MM.1S (cell line): ENCODE measurements at regions not wholly inside any gene's neighbourhood (a gene's known extent, or its start where the extent isn't known, plus 50 kb on each side); places are given as distances from the start of the nearest gene placed in this dataset.

Experiments
- DNase-seq: peaks from one replicate; pipeline ENCODE4 v3.0.0-alpha.2; 2015
- H2AFZ ChIP-seq: fragments of 300-600 bp; sonication (generic); 2 replicates; pipeline ENCODE4 v1.6.0; 2016; ENCODE audit warnings: antibody characterized with exemption, low read length
- H3F3A ChIP-seq: fragments of 300-600 bp; sonication (generic); 2 replicates; pipeline ENCODE4 v1.6.1; 2016; ENCODE audit warnings: mild to moderate bottlenecking, antibody characterized with exemption, low read length, moderate library complexity, mixed read lengths; ENCODE audit not compliant: insufficient read depth
- H3K27ac ChIP-seq: fragments of 300-600 bp; sonication (generic); 2 replicates; pipeline ENCODE4 v1.5.1; 2016; ENCODE audit warnings: mild to moderate bottlenecking, low read length
- H3K27me3 ChIP-seq: fragments of 300-600 bp; sonication (generic); replicated peaks from 2 replicates; pipeline ENCODE4 v1.6.0; 2016; ENCODE audit warnings: low read length; ENCODE audit not compliant: insufficient read depth
- H3K36me3 ChIP-seq: fragments of 300-600 bp; sonication (generic); replicated peaks from 2 replicates; pipeline ENCODE4 v1.6.1; 2016; ENCODE audit warnings: mild to moderate bottlenecking, low read length, mixed read lengths; ENCODE audit not compliant: insufficient read depth
- H3K4me1 ChIP-seq: fragments of 300-600 bp; sonication (generic); 2 replicates; pipeline ENCODE4 v1.6.1; 2016; ENCODE audit warnings: low read length, mixed read lengths
- H3K4me2 ChIP-seq: fragments of 300-600 bp; sonication (generic); 2 replicates; pipeline ENCODE4 v1.6.0; 2016; ENCODE audit warnings: low read depth, low read length
- H3K4me3 ChIP-seq: fragments of 300-600 bp; sonication (generic); 2 replicates; pipeline ENCODE4 v1.5.1; 2016; ENCODE audit warnings: low read length, mixed read lengths
- H3K79me2 ChIP-seq: fragments of 300-600 bp; sonication (generic); 2 replicates; pipeline ENCODE4 v1.6.1; 2016; ENCODE audit warnings: mixed run types, low read length, mixed read lengths
- H3K9ac ChIP-seq: fragments of 300-600 bp; sonication (generic); 2 replicates; pipeline ENCODE4 v1.6.1; 2016; ENCODE audit warnings: low read length, mixed read lengths
- H3K9me2 ChIP-seq: fragments of 300-600 bp; sonication (generic); replicated peaks from 2 replicates; pipeline ENCODE4 v1.6.1; 2016; ENCODE audit warnings: mild to moderate bottlenecking, low read length, mixed read lengths; ENCODE audit not compliant: insufficient read depth
- H3K9me3 ChIP-seq: fragments of 300-600 bp; sonication (generic); replicated peaks from 2 replicates; pipeline ENCODE4 v1.6.1; 2016; ENCODE audit warnings: mild to moderate bottlenecking, low read length, mixed read lengths; ENCODE audit not compliant: insufficient read depth
- H4K20me1 ChIP-seq: fragments of 300-600 bp; sonication (generic); 2 replicates; pipeline ENCODE4 v1.6.1; 2016; ENCODE audit warnings: mild to moderate bottlenecking, low read length, moderate library complexity, mixed read lengths; ENCODE audit not compliant: insufficient read depth
- CTCF ChIP-seq: fragments of 300-600 bp; sonication (generic); IDR thresholded peaks from 2 replicates; pipeline ENCODE4 v1.5.1; 2016; ENCODE audit warnings: antibody characterized with exemption, low read length, mixed read lengths
- EZH2 ChIP-seq: fragments of 300-600 bp; sonication (generic); optimal IDR thresholded peaks from 2 replicates; pipeline ENCODE3; 2017; ENCODE audit warnings: low read depth, mild to moderate bottlenecking, antibody characterized with exemption, low read length, mixed read lengths
- EZH2phosphoT487 ChIP-seq: fragments of 300-600 bp; sonication (generic); IDR thresholded peaks from 2 replicates; pipeline ENCODE4 v1.6.1; 2018; ENCODE audit warnings: antibody characterized with exemption, low read length

DNA sequence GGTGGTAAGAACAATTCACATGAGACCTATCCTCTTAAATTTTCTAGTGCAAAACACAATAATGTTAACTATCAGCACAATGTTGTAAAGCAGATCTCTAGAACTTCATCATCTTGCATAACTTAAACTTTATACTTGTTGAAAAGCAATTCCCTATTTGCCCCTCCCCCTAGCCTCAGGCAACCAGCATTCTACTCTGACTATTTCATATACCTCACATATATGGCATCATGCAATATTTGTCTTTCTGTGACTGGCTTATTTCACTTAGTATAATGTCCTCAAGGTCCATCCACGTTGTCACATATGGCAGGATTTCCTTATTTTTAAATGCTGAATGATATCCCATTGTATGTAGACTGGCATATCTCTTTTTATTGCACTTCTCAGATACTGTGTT lies 86.5 kb downstream of the STRADB start:
- H3K9me2 ChIP-seq: no peaks in the 10 kb centered on the region
- no peaks in the 10 kb centered on the region for H3F3A ChIP-seq
- H3K27ac ChIP-seq: no peak overlapping the region
- no peak overlapping the region for H3K4me2 ChIP-seq
- no peaks in the 10 kb centered on the region for H3K4me1 ChIP-seq
- no peak for DNase-seq
- H3K79me2 ChIP-seq: no peaks in the 10 kb centered on the region
- H3K9ac ChIP-seq: no peak overlapping the region
- no peaks in the 10 kb centered on the region for H4K20me1 ChIP-seq
- TF ChIP-seq EZH2: no peak
- TF ChIP-seq CTCF: no peak
- TF ChIP-seq EZH2phosphoT487: no peak
- H3K27me3 ChIP-seq: no peaks in the 10 kb centered on the region
- no peaks in the 10 kb centered on the region for H3K9me3 ChIP-seq
- H3K4me3 ChIP-seq: no peak overlapping the region
- H3K36me3 ChIP-seq: no peaks in the 10 kb centered on the region
- no peak overlapping the region for H2AFZ ChIP-seq

- Histone ChIP-seq H3K36me3 (no peaks in the 10 kb centered on the region), H3K9me2 (no peaks in the 10 kb centered on the region), H3K27me3 (no peaks in the 10 kb centered on the region), H3K4me3 (no peak overlapping the region), H3K9me3 (no peaks in the 10 kb centered on the region), H3K27ac (no peak overlapping the region), H3K4me2 (no peak overlapping the region), H3K9ac (no peak overlapping the region), H2AFZ (no peak overlapping the region), H3K4me1 (no peaks in the 10 kb centered on the region), H3F3A (no peaks in the 10 kb centered on the region; the same call in 1 of the 2 replicates), H4K20me1 (no peaks in the 10 kb centered on the region), H3K79me2 (no peaks in the 10 kb centered on the region)
- TF ChIP-seq EZH2phosphoT487: no peak
- no peak for TF ChIP-seq CTCF
- TF ChIP-seq EZH2: no peak
- no peak for DNase-seq
These were observed 85.2 kb downstream of the STRADB start for GRCh38 chr2:201536754-201537153.

DNA sequence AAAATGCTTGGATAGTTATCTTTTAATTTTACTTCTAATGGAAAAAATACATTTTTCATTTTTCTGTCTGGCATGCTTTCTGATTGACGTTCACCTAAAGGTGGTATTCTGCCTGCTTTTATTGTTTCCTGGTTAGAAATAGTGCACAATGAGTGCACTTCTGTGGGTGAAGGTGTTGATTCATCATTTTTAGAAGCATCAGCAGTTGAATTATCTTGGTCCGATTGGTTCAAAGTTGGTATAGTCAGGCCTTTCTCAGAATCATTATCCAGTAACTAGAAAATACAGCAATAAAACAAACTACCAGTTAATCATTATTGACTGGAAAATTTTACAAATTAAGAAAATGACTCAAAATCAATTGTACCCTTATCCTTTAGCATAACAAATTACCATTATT lies 84.5 kb downstream of the STRADB start:
- Histone ChIP-seq H3K79me2 (no peaks in the 10 kb centered on the region), H3K27ac (no peak overlapping the region), H3K27me3 (no peaks in the 10 kb centered on the region), H3K4me1 (no peaks in the 10 kb centered on the region), H3K9me3 (no peaks in the 10 kb centered on the region), H3K9ac (no peak overlapping the region), H3F3A (no peaks in the 10 kb centered on the region; the same call in 1 of the 2 replicates), H2AFZ (no peak overlapping the region), H3K4me3 (no peak overlapping the region), H4K20me1 (no peaks in the 10 kb centered on the region), H3K4me2 (no peak overlapping the region), H3K36me3 (no peaks in the 10 kb centered on the region), H3K9me2 (no peaks in the 10 kb centered on the region)
- no peak for TF ChIP-seq EZH2
- TF ChIP-seq EZH2phosphoT487: no peak
- no peak for TF ChIP-seq CTCF
- DNase-seq: no peak
